Fibroblast of lung (primary cell): ENCODE measurements at regions not wholly inside any gene's neighbourhood (a gene's known extent, or its start where the extent isn't known, plus 50 kb on each side); places are given as distances from the start of the nearest gene placed in this dataset.

Experiments used
- DNase-seq, 2 donors: peaks; one replicate each; pipeline versions ENCODE4 v3.0.0 to v3.0.0-alpha.2; 2010; ENCODE audit warnings: low read depth in 2 of 2
- H2AFZ ChIP-seq: 2 replicates; pipeline ENCODE4 v1.5.1; 2012; ENCODE audit warnings: low read length, control low read depth, inconsistent platforms
- H3K27ac ChIP-seq: 2 replicates; pipeline ENCODE4 v1.5.1; 2011; ENCODE audit warnings: low read length, control low read depth; ENCODE audit not compliant: insufficient read depth
- H3K27me3 ChIP-seq: 2 replicates; pipeline ENCODE4 v1.5.1; 2011; ENCODE audit warnings: mild to moderate bottlenecking, low read length; ENCODE audit not compliant: control insufficient read depth, insufficient read depth
- H3K36me3 ChIP-seq: 2 replicates; pipeline ENCODE4 v1.5.1; 2011; ENCODE audit warnings: low read length; ENCODE audit not compliant: control insufficient read depth, insufficient read depth
- H3K4me1 ChIP-seq: 2 replicates; pipeline ENCODE4 v1.5.1; 2011; ENCODE audit warnings: low read length; ENCODE audit not compliant: control insufficient read depth, insufficient read depth; ENCODE audit errors: extremely low read depth
- H3K4me2 ChIP-seq: 2 replicates; pipeline ENCODE4 v1.5.1; 2011; ENCODE audit warnings: low read length, control low read depth; ENCODE audit not compliant: insufficient read depth; ENCODE audit errors: extremely low read depth
- H3K4me3 ChIP-seq, 4 experiments: fragments of 200-600 bp in 1 of 4; sonication (generic) in 1 of 4; replicated peaks in 1 of 4; 2 replicates each; pipeline ENCODE4 v1.5.1; 2011 to 2016; ENCODE audit warnings: low read length in 4 of 4, low read depth in 3 of 4, mild to moderate bottlenecking in 3 of 4, control low read depth in 2 of 4, inconsistent platforms in 1 of 4, mixed read lengths in 1 of 4; ENCODE audit not compliant: insufficient read depth in 1 of 4; ENCODE audit errors: control extremely low read depth in 1 of 4
- H3K79me2 ChIP-seq: 2 replicates; pipeline ENCODE4 v1.5.1; 2012; ENCODE audit warnings: mild to moderate bottlenecking, low read length, inconsistent platforms; ENCODE audit not compliant: control insufficient read depth, insufficient read depth
- H3K9ac ChIP-seq: 2 replicates; pipeline ENCODE4 v1.5.1; 2011; ENCODE audit warnings: mild to moderate bottlenecking, low read length, control low read depth; ENCODE audit not compliant: insufficient read depth
- H3K9me3 ChIP-seq: 2 replicates; pipeline ENCODE4 v1.5.1; 2012; ENCODE audit warnings: low read depth, low read length; ENCODE audit not compliant: control insufficient read depth, insufficient read depth
- H4K20me1 ChIP-seq: 2 replicates; pipeline ENCODE4 v1.5.1; 2011; ENCODE audit warnings: low read length; ENCODE audit not compliant: control insufficient read depth, insufficient read depth; ENCODE audit errors: extremely low read depth
- CTCF ChIP-seq, 2 donors: IDR thresholded peaks in 1 of 2; conservative IDR thresholded peaks in 1 of 2; 1 replicate in 1 of 2; 2 replicates in 1 of 2; pipeline ENCODE4 v1.5.1; 2011 to 2012; ENCODE audit warnings: low read length in 2 of 2, control low read depth in 1 of 2, inconsistent platforms in 1 of 2, low read depth in 1 of 2, mild to moderate bottlenecking in 1 of 2
- EZH2 ChIP-seq: IDR thresholded peaks from 2 replicates; pipeline ENCODE4 v1.5.1; 2012; ENCODE audit warnings: low read length, control low read depth, mild to moderate bottlenecking; ENCODE audit errors: missing control alignments

GRCh38 chr4:59455751-59456150 is 1744.4 kb upstream of the ADGRL3 start:
- Histone ChIP-seq H3K4me2 (no peak overlapping the region), H3K79me2 (no peaks in the 10 kb centered on the region), H2AFZ (no peak overlapping the region), H3K27me3 (no peaks in the 10 kb centered on the region), H3K36me3 (no peaks in the 10 kb centered on the region), H3K27ac (no peak overlapping the region), H3K4me3 (no peak overlapping the region), H3K9ac (no peak overlapping the region), H4K20me1 (no peaks in the 10 kb centered on the region), H3K9me3 (no peaks in the 10 kb centered on the region), H3K4me1 (no peaks in the 10 kb centered on the region)
- TF ChIP-seq EZH2 (no peak), CTCF (conservative IDR thresholded peaks at IDR 0.05 in 1 of 2, IDR thresholded peaks at IDR 0.05 in 1 of 2; ENCODE audit: low read depth in 1 of 2, low read length in 2 of 2) (no peak)
- no peak for DNase-seq

- Histone ChIP-seq H3K79me2 (no peaks in the 10 kb centered on the region), H3K36me3 (no peaks in the 10 kb centered on the region), H3K27me3 (no peaks in the 10 kb centered on the region), H3K4me1 (no peaks in the 10 kb centered on the region), H2AFZ (no peak overlapping the region), H3K27ac (no peak overlapping the region), H3K4me2 (no peak overlapping the region), H3K4me3 (no peak overlapping the region), H3K9ac (no peak overlapping the region), H4K20me1 (no peaks in the 10 kb centered on the region), H3K9me3 (no peaks in the 10 kb centered on the region)
- TF ChIP-seq EZH2 (no peak), CTCF (conservative IDR thresholded peaks at IDR 0.05 in 1 of 2, IDR thresholded peaks at IDR 0.05 in 1 of 2; ENCODE audit: low read depth in 1 of 2, low read length in 2 of 2) (no peak)
- no peak for DNase-seq
These were observed 1742.5 kb upstream of the ADGRL3 start for GRCh38 chr4:59457576-59457975.

GRCh38 chr4:59484944-59485343 is 1715.2 kb upstream of the ADGRL3 start:
- H4K20me1 ChIP-seq = no peaks in the 10 kb centered on the region
- H3K27me3 ChIP-seq = no peaks in the 10 kb centered on the region
- H2AFZ ChIP-seq = no peak overlapping the region
- no peak overlapping the region for H3K9ac ChIP-seq
- TF ChIP-seq CTCF (conservative IDR thresholded peaks at IDR 0.05 in 1 of 2, IDR thresholded peaks at IDR 0.05 in 1 of 2; ENCODE audit: low read depth in 1 of 2, low read length in 2 of 2) = no peak
- TF ChIP-seq EZH2 = no peak
- no peak overlapping the region for H3K4me2 ChIP-seq
- no peaks in the 10 kb centered on the region for H3K79me2 ChIP-seq
- H3K9me3 ChIP-seq = no peaks in the 10 kb centered on the region
- no peaks in the 10 kb centered on the region for H3K36me3 ChIP-seq
- H3K4me1 ChIP-seq = no peaks in the 10 kb centered on the region
- DNase-seq = no peak
- no peak overlapping the region for H3K4me3 ChIP-seq
- H3K27ac ChIP-seq = no peak overlapping the region
